GM18909 (cell line): ENCODE measurements at regions not wholly inside any gene's neighbourhood (a gene's known extent, or its start where the extent isn't known, plus 50 kb on each side); places are given as distances from the start of the nearest gene placed in this dataset.
"Not testable (repeated sequence)": the region's sequence is repeated elsewhere in the genome, so short reads cannot be mapped to it uniquely, and the experiment has no call there.

Experiments used
- ATAC-seq: cut with Tn5 transposase; IDR thresholded peaks from one replicate; pipeline ENCODE4 v1.9.1; 2021; ENCODE audit warnings: mild to moderate bottlenecking; ENCODE audit not compliant: unreplicated experiment, poor library complexity

DNA sequence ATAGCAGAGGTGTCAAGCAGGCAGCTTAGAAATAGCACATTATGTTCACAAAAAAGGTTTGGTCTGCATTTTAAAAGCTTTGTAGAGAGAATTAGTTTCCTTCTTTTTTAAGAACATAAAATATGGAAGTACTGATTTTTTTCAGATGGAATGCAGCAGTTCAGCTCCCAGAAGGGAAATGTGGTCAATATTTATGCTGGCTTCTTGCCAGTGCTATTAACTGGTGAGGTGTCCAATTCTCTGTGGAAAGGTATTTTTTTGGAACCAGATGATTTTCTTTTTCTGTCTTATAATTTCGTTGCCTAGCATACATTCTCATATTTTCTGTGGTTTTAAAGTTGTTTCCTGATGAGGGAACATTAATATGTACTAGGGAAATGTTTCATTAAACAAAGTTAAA is 211.4 kb upstream of the ZNF385D start:
- no peak for ATAC-seq

DNA sequence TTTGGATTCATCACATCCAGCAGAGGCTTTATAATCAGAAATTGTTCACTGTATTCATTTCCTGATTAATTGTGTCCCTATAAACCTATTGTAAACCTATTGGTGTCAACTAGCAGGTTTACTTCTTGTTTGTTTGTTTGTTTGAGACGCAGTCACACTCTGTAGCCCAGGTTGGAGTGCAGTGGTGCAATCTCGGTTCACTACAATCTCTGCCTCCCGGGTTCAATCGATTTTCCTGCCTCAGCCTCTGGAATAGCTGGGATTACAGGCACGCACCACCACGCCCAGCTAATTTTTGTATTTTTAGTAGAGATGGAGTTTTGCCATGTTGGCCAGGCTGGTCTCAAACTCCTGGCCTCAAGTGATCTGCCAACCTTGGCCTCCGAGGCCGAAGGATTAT is 215.4 kb upstream of the ZNF385D start:
- ATAC-seq = not testable (repeated sequence)

DNA sequence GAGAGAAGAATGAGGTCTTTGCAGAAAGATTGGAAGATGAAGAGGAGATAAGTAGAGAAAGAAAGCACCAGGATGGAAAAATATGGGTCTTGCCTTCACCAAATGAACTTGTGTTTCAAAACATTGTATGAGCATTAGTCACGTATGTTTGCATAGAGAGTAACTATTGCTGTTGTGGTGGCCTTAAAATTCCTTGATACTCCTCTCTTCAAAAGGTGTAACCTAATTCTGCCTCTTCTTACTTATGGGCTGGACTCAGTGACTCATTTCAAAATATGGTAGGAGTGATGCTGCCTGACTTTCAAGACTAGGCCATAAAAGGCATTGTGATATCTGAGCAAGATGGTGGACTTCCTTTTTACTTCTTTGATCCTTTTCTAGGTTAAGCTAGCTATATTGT is 228.7 kb upstream of the ZNF385D start:
- no peak for ATAC-seq

DNA sequence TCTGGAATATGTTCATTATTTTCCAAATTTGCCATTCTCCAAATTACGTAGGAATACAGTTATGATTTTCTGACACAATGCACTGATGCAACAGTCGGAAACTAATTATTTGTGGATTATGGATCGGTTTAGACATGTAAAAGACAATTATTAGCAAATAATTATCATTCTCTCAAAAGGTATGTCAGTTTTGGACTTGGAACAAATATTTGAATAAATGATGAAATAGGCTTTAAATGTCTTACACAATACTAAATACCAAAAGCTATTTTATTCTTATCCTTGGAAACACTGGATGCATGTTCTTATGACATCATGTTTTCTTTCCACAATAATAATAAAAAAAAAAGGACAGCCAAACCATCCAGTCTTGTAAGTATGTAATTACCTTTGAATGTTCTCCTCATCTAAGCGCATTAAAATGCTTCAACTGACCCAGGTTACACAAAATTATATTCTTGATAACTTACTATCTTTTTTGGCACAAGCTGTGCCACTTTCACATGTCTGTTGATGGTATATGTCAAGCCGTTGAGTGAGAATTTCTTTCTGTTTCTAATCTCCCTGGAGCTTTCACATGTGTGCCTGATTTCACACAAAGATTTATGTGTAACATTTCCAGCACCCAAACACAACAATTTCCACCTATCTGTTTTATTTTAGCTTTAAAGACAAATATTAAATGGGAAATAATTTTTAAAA is 238.5 kb upstream of the ZNF385D start:
- no peak for ATAC-seq

DNA sequence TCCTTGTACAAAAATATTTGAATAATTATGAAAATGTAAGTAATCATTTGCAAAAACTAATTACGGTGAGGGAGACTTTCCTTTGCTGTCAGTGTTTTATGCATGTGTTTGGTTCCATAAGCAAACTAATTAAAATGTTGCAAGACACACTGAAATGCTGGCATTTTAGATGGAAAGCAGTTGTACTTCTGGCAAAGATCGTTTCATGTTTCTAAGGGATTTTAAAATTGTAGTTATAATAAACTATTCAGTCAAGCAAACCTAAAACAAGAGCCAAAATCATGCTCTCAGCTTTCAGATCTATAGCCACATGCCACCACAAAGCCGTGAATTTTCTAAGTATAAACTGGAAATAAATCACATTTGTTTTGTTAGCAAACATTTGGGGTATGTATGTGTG is 240.1 kb upstream of the ZNF385D start:
- ATAC-seq = no peak

DNA sequence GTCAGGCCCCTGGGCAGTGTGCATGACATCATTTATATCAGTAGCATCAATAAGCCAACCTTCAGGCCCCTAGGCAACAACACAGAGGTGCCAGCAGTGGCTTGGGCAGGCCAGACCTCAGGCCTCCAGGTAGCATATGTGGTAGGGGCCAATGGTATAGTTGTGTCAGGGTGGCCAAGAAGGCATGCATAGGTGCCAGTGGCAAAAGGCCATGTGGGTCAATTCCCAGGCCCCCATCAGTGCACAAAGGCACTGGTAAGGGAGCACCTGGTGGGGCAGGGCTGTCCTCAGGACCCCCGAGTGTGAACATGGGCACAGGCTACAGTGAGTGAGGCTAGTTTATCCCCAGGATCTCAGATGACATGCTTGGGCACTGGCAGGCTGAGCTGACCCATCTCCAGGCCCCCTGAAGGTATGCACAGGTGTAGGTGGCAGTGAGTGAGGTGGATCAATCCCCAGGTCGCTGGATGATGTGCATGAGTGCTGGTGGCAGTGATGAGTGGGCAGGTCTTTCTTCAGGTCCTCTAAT is 244.1 kb upstream of the ZNF385D start:
- ATAC-seq = no peak

DNA sequence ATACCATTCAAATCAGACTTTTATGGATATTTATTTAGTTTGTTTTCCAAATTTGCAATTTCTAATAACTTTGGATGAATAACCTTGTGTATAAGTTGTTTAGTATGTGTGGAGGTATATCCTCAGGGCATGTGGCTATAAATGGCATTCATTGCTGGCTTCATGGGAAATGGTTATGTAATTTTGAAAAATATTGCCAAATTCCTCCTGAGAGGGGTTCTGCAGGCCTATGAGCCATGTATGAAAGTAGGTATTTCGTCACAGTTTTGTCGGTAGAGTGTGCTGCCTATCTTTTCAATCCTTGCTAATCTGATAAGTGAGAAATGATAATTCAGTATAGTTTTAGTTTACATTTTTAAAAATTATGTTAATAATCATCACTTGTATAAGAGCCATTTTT is 256.4 kb upstream of the ZNF385D start:
- no peak for ATAC-seq

DNA sequence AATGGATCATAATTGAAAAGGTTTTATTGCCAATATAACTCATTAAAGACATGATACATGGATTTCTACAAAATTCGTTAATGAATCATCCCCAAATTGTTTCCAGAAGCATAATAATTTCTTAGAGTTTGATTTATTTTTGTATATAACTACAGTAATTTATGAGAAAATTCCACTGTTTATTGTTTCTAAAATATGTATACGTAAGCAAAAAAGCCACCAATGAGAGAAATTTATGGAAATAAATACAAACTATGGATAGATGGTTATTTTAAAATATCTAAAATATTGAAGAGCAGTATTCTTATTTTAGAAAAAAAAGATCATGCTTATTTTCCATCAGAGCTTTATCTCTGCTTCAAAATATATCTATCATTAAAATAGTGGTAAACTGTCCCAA is 260.0 kb upstream of the ZNF385D start:
- ATAC-seq = no peak

DNA sequence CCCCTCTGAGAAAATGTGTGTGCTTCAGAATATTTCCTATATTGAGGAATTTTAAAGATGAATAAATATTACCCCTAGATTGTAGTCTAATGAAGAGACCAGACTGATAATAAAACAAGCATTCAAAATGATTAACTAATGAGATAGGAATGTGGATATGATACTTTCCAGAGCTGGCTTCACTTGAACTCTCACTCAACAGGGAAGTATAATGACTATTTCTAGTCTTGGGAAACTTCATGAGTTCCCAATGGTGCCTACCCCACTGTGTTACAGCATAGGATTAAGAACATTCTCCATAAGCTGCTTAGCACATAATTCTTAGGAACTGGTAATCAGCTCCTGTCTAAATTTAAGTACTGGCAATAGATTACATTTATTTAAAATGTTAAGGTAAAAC is 261.5 kb upstream of the ZNF385D start:
- no peak for ATAC-seq

DNA sequence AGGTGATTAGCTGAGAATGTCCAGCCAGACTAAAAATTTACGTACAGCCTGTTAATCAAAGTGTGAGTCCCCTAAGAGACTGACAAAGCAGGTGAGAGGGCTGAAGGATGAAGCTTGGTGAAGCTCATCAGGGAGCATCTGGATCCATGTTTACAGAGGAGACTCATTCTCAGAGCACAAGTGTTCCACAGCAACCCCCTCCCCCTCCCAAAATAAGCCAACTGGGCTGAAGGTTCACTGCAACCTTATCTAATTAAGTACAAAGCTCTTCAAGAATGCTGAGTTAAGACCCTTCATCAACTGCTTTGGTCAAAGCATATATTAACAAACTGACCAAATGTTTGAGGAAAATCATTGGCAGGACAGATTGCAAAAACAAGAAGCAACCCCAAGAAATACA is 262.6 kb upstream of the ZNF385D start:
- ATAC-seq = no peak

DNA sequence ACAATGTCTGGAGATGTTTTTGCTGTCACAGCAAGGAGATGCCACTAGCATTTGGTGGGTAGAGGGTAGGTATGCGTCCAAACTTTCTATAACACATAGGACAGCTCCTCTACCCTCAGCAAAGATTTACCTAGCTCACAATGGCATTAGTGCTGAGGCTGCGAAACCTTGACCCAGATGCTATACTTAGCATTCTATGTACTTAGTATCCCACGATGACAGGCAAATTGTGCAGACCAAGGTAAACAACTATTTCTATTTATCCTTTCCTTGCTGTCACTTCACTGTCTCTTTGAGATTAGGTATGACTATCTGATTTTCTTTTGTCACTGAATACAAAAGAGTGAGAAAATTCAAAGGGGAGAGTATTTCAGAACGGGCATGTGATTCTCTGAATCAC is 265.2 kb upstream of the ZNF385D start:
- no peak for ATAC-seq

DNA sequence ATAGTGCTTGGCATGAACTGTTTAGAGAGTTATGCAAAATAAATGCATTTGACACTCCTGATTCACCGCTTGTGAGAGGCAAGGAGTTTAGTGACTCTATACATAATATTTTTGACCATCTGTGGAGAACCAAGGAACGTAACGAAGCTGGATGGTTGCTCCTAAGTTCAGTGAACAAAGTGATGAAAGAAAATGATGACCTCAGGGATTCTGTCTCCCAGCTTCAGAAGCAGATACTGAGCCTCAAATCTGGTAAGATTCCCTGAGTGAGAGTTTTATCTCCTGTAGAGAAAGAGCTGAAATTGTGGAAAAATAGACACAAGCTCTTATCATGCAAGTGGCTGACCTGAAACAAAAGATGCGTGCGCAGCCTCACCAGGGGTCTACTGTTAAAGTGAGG is 273.6 kb upstream of the ZNF385D start:
- not testable (repeated sequence) for ATAC-seq

DNA sequence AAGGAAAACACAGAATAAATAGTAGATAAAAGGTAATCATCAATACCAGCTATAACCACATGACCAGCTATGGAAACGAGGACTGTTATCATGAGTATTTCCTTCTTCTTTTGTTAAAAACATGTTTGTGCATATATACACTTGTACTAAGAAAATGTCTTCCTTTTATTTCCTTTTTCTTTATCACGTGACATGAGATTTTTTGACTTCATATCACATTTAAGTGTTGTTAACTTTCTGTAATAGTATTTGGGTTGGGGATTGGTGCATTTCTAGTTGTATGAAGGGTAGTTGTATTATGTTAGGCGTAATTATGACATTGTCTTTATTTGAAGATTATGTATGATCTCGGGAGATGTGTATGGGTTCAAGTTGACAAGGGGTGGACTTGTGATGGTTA is 278.5 kb upstream of the ZNF385D start:
- ATAC-seq = no peak

DNA sequence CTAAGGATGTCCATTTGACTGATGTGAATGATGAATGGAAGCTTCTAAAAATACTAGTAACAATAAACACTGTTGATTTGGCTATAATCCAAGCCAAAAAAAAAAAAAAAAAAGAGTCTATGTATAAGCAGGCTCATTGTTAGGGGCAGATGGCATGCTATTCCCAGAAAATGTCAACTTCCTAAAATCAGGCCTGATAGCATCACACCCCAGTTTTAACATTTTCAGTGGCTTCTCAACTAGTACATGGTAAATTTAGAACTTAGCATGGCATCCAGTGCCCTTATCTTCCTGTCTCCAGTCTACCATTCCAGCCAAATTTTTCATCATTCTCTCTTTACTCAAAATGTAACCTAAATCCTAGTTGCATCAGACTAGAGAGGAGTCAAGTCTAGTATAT is 288.2 kb upstream of the ZNF385D start:
- ATAC-seq = no peak

DNA sequence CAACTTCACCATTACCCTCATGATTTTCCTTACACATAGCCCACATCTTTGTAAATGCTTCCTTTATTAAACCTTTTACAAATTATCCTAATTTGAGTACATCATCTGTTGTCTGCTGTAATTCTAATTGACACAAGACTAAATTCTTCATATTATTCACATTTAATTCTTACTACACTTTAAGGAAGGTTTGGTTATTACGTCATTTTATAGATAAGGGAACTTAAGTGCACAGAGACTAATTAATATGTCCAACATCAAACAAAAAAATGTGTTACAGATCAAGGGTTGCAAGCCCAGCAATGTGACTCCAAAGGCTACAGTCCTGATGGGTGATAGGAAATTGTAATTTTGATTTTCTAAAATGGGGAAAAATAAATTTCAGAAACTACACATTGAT is 289.1 kb upstream of the ZNF385D start:
- no peak for ATAC-seq

DNA sequence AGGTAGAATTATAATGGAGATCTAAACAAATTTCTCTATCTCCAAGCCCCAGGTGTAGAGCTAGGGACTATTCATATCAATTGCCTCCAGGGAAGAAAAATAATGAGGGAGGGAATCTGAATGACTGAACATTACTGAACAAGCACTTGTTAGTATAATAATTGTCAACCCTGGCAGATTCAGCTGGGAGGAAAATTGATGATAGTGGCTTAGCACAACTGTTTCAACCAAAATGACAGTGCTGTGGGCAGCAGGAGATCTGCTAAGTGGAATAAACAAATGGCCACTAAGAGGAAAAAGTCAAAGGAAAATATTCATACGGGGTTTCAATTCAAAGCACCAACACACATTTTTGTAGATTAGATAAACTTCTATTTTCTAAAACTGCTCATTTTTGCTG is 294.9 kb upstream of the ZNF385D start:
- no peak for ATAC-seq

DNA sequence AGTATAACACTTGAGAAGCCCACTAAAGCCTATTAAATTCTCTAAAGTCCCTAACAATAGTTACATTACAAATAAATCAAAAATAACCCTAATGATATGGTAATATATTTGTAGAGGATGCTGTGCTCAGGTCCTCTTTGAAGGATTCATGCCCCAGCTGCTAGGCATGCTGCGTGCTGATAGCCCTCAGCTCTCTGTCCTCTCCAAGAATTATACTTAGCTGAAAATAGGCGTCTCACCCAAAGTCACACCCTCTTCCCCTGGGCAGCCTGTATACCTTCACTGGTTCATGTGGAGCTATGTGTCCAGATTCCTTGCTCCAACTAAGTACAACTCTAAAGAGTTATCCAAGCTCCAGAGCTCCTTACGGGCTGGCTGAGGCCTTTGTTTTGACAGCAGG is 312.5 kb upstream of the ZNF385D start:
- no peak for ATAC-seq

DNA sequence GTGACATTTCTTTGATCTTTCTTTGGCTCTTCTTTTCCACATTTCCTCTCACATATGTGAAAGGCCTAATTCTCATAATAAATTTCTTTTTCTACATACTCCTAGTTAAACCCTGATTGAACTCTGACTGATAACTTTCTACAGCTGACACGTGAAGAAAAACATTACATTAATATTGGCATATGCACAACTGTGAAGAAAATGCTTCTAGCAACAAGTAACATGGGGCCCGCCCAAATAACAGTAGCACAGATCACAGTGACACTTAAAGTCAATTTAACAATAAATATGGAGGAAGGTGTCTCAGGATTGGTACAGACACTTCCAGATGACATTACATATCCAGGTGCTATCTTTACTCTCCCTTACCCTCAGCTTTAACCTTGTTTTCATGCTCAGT is 317.6 kb upstream of the ZNF385D start:
- ATAC-seq = no peak

DNA sequence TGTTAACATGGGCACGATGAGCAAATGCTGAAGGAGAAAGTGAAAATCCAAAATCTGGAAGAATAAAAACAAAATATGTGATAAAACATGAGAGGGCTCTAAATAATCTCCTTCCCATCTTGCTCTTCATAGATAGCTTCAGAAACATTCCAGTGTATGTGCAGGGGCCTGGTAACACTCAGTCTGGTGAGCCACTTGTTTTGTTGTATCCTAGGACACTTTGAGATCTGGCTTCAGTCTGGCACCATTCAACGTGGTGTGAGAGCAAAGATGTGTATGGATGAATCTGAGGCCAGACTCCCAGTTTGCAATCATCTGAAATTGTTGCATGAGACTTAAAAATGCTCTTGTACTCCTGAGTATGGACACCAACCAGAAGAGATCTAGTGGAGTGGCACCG is 337.2 kb upstream of the ZNF385D start:
- no peak for ATAC-seq

DNA sequence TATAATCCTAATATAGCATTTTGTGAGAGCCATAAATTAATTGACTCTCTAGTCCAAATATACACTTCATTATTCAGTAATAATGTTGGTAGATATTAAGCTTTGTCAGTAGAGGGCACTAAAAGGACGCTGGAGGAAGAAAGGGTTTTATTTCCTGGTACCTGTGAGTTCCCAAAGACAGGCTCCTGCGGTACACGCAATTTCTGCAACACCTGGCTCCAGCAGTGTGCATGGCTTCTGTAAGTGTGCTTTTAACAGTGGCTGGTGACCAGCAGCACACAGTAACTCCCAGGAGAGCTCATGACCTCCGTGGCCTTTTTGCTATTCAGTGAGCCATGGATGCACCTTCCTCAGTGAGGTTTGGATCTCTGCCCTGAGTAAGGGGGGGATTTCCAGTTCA is 338.3 kb upstream of the ZNF385D start:
- peak; percentile 96 for ATAC-seq

DNA sequence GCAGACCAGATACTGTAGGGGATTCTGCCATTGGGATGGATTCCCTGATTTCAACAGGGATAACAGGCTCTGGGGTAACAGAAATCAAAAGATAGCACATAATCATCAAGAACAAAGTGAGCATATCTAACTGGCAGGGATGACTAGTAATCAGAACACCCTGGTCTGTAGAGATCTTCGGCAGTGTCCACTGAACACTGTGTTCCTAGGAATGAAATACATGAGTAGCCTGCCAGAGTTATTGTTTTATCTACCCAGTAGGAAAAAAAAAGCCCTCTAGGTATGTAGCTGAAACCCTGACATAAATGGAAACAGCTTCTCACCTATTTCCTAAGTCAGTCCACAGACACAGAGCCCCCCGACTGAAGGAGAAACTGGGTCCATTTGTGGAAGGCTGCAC is 340.3 kb upstream of the ZNF385D start:
- ATAC-seq = no peak

DNA sequence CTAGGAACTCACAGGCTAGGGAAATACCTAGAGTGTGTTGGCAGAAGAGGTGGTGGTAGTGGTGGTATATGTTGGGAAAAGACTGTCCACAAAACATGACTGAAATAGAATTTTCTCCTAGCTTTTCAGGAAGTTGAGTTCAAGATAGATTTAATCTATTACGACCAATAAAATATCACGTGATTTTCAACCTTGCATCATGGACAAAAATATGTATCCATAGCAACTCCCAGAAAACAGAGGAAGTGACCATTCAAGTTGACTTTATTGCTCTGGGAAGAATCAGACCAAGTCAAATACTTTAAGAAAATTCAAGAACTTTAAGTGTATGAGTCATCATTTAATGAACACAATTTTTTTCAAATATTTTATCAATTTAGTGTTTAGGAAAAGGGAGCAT is 347.0 kb upstream of the ZNF385D start:
- ATAC-seq = no peak

DNA sequence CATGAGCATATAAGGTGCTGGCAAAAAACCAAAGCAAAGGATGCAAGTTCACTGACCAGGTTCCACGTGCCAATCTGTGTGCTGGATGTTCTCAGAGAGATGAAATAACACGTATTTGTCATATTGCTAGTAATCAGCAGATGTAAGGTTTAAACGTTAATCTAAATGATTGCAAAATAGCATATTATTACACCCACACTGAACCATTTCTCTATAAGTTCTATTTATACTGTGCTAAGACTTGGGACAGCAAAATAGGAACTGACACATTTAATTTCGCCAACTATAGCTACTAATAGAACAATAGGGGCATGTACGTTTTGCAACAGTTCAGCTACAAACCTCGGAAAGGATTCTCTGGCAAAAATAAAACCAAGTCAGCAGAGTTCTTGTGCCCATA is 350.3 kb upstream of the ZNF385D start:
- ATAC-seq = no peak
